Liver (tissue), 8 donors: ENCODE measurements at regions not wholly inside any gene's neighbourhood (a gene's known extent, or its start where the extent isn't known, plus 50 kb on each side); places are given as distances from the start of the nearest gene placed in this dataset.

Source experiments
- DNase-seq: peaks from one replicate; pipeline ENCODE4 v3.0.0-alpha.2; 2017; ENCODE audit warnings: low spot score
- H3K27ac ChIP-seq, 2 donors: one replicate each; pipeline ENCODE4 v1.7.0; 2013; ENCODE audit warnings: inconsistent platforms in 2 of 2, low read length in 2 of 2, control low read depth in 1 of 2, low read depth in 1 of 2, mild to moderate bottlenecking in 1 of 2
- H3K27me3 ChIP-seq, 4 donors: one replicate each; pipeline versions ENCODE4 v1.6.1 to v1.7.0; 2013; ENCODE audit warnings: low read length in 3 of 4, inconsistent platforms in 1 of 4, mild to moderate bottlenecking in 1 of 4, moderate library complexity in 1 of 4; ENCODE audit not compliant: control insufficient read depth in 4 of 4, insufficient read depth in 4 of 4
- H3K36me3 ChIP-seq, 4 donors: one replicate each; pipeline versions ENCODE4 v1.6.1 to v1.7.0; 2013; ENCODE audit warnings: low read length in 3 of 4, mild to moderate bottlenecking in 3 of 4, low read depth in 1 of 4, moderate library complexity in 1 of 4; ENCODE audit not compliant: control insufficient read depth in 4 of 4, insufficient read depth in 3 of 4
- H3K4me1 ChIP-seq, 4 donors: one replicate each; pipeline versions ENCODE4 v1.6.1 to v1.7.0; 2013; ENCODE audit warnings: low read length in 3 of 4, mild to moderate bottlenecking in 3 of 4, moderate library complexity in 1 of 4; ENCODE audit not compliant: control insufficient read depth in 4 of 4, insufficient read depth in 4 of 4
- H3K4me3 ChIP-seq, 3 donors: one replicate each; pipeline versions ENCODE4 v1.6.1 to v1.7.0; 2013; ENCODE audit warnings: low read length in 3 of 3, control low read depth in 1 of 3, low read depth in 1 of 3, mild to moderate bottlenecking in 1 of 3
- H3K9ac ChIP-seq, 2 donors: one replicate each; pipeline ENCODE4 v1.7.0; 2013; ENCODE audit warnings: low read length in 2 of 2, mild to moderate bottlenecking in 2 of 2, moderate library complexity in 2 of 2, control low read depth in 1 of 2, low read depth in 1 of 2
- H3K9me3 ChIP-seq, 4 donors: one replicate each; pipeline versions ENCODE4 v1.6.1 to v1.7.0; 2013; ENCODE audit warnings: low read length in 3 of 4; ENCODE audit not compliant: control insufficient read depth in 4 of 4
- FOXA1 ChIP-seq: IDR thresholded peaks from 2 replicates; pipeline ENCODE4 v1.6.1; 2016; ENCODE audit warnings: antibody characterized with exemption
- FOXA2 ChIP-seq: IDR thresholded peaks from 2 replicates; pipeline ENCODE4 v1.6.1; 2016; ENCODE audit warnings: antibody characterized with exemption
- GABPA ChIP-seq, 2 donors: IDR thresholded peaks in 1 of 2; conservative IDR thresholded peaks in 1 of 2; 2 replicates each; pipeline ENCODE4 v1.6.1; 2016; ENCODE audit warnings: antibody characterized with exemption in 2 of 2, mild to moderate bottlenecking in 1 of 2, moderate library complexity in 1 of 2
- HNF4A ChIP-seq, 2 donors: conservative IDR thresholded peaks; 2 replicates each; pipeline ENCODE4 v1.6.1; 2016; ENCODE audit warnings: antibody characterized with exemption in 2 of 2, mild to moderate bottlenecking in 2 of 2
- HNF4G ChIP-seq: IDR thresholded peaks from 2 replicates; pipeline ENCODE4 v1.6.1; 2016; ENCODE audit warnings: antibody characterized with exemption
- JUND ChIP-seq, 2 donors: IDR thresholded peaks; 2 replicates each; pipeline ENCODE4 v1.6.1; 2016; ENCODE audit warnings: antibody characterized with exemption in 2 of 2
- RXRA ChIP-seq, 2 donors: IDR thresholded peaks; 2 replicates each; pipeline ENCODE4 v1.6.1; 2017 to 2018; ENCODE audit warnings: antibody characterized with exemption in 2 of 2, mild to moderate bottlenecking in 1 of 2
- SP1 ChIP-seq: IDR thresholded peaks from 2 replicates; pipeline ENCODE4 v1.6.1; 2018; ENCODE audit warnings: antibody characterized with exemption, mild to moderate bottlenecking
- TAF1 ChIP-seq: conservative IDR thresholded peaks from 2 replicates; pipeline ENCODE4 v1.6.1; 2016; ENCODE audit warnings: antibody characterized with exemption, mild to moderate bottlenecking
- YY1 ChIP-seq: IDR thresholded peaks from 2 replicates; pipeline ENCODE4 v1.6.1; 2016; ENCODE audit warnings: antibody characterized with exemption, mild to moderate bottlenecking
- WGBS: extraction: QIAGEN DNeasy Blood & Tissue Kit; methylation state at CpG from one replicate; pipeline ENCODE4 v1.1.7; 2013; 5-methylcytosine and 5-hydroxymethylcytosine counted together
- TF ChIP-seq, protein P1 (sequence below): fragments of 150-350 bp; IDR thresholded peaks from 2 replicates; pipeline ENCODE4 v1.5.1; 2017; ENCODE audit warnings: improper control_type of control experiment, low read depth, low read length; ENCODE audit not compliant: missing input control
- TF ChIP-seq, protein P2 (sequence below): IDR thresholded peaks from 2 replicates; pipeline ENCODE4 v1.6.1; 2016; ENCODE audit warnings: antibody characterized with exemption
- TF ChIP-seq, protein P3 (sequence below): IDR thresholded peaks from 2 replicates; pipeline ENCODE4 v1.6.1; 2016; ENCODE audit warnings: antibody characterized with exemption
- TF ChIP-seq, protein P4 (sequence below): IDR thresholded peaks from 2 replicates; pipeline ENCODE4 v1.6.1; 2016; ENCODE audit warnings: antibody characterized with exemption
- donor health status: healthy.
- donor health status: healthy.
- donor health status: healthy.
- donor health status: healthy.
- donor health status: healthy.

DNA sequence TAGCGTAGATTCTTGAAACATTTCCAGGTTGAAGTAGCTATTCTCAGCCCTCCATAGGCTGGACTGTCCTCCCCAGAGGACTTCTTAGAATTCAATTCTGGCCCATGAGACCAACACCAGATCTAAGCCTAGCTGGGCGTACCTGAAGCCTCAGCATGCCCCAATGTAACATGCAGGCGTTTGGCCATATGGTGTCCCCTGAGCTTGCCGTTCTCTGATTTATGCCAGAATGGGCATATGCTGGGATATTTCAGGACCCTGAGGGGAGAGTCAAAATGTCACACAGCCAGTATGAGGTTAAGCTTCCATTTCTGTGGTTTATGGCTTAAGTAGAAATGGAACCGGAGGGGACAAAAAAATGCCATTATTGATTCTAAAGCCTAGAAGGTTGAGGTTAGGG is 317.7 kb upstream of the OBI1 start:
- H3K9me3 ChIP-seq, result no peaks in the 10 kb centered on the region
- H3K4me1 ChIP-seq, result no peaks in the 10 kb centered on the region
- WGBS, result 95% methylated on average over 5 of the region's 5 CpGs
- no peak overlapping the region for H3K9ac ChIP-seq
- no peak overlapping the region for H3K4me3 ChIP-seq
- no peak for DNase-seq
- no peak overlapping the region for H3K27ac ChIP-seq
- no peaks in the 10 kb centered on the region for H3K27me3 ChIP-seq
- no peaks in the 10 kb centered on the region for H3K36me3 ChIP-seq
- no peak for TF ChIP-seq HNF4G
- TF ChIP-seq GABPA (IDR thresholded peaks at IDR 0.05 in 1 of 2, conservative IDR thresholded peaks at IDR 0.05 in 1 of 2), result no peak
- no peak for TF ChIP-seq JUND (IDR thresholded peaks at IDR 0.05)
- no peak for TF ChIP-seq SP1
- TF ChIP-seq FOXA1, result no peak
- no peak for TF ChIP-seq YY1
- TF ChIP-seq RXRA (IDR thresholded peaks at IDR 0.05), result no peak
- TF ChIP-seq, protein P1, sequence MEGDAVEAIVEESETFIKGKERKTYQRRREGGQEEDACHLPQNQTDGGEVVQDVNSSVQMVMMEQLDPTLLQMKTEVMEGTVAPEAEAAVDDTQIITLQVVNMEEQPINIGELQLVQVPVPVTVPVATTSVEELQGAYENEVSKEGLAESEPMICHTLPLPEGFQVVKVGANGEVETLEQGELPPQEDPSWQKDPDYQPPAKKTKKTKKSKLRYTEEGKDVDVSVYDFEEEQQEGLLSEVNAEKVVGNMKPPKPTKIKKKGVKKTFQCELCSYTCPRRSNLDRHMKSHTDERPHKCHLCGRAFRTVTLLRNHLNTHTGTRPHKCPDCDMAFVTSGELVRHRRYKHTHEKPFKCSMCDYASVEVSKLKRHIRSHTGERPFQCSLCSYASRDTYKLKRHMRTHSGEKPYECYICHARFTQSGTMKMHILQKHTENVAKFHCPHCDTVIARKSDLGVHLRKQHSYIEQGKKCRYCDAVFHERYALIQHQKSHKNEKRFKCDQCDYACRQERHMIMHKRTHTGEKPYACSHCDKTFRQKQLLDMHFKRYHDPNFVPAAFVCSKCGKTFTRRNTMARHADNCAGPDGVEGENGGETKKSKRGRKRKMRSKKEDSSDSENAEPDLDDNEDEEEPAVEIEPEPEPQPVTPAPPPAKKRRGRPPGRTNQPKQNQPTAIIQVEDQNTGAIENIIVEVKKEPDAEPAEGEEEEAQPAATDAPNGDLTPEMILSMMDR, result no peak
- no peak for TF ChIP-seq HNF4A (conservative IDR thresholded peaks at IDR 0.05)
- no peak for TF ChIP-seq FOXA2
- TF ChIP-seq, protein P2, sequence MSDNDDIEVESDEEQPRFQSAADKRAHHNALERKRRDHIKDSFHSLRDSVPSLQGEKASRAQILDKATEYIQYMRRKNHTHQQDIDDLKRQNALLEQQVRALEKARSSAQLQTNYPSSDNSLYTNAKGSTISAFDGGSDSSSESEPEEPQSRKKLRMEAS, result no peak
- TF ChIP-seq, protein P3, sequence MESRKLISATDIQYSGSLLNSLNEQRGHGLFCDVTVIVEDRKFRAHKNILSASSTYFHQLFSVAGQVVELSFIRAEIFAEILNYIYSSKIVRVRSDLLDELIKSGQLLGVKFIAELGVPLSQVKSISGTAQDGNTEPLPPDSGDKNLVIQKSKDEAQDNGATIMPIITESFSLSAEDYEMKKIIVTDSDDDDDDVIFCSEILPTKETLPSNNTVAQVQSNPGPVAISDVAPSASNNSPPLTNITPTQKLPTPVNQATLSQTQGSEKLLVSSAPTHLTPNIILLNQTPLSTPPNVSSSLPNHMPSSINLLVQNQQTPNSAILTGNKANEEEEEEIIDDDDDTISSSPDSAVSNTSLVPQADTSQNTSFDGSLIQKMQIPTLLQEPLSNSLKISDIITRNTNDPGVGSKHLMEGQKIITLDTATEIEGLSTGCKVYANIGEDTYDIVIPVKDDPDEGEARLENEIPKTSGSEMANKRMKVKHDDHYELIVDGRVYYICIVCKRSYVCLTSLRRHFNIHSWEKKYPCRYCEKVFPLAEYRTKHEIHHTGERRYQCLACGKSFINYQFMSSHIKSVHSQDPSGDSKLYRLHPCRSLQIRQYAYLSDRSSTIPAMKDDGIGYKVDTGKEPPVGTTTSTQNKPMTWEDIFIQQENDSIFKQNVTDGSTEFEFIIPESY, result no peak
- TF ChIP-seq TAF1, result no peak

DNA sequence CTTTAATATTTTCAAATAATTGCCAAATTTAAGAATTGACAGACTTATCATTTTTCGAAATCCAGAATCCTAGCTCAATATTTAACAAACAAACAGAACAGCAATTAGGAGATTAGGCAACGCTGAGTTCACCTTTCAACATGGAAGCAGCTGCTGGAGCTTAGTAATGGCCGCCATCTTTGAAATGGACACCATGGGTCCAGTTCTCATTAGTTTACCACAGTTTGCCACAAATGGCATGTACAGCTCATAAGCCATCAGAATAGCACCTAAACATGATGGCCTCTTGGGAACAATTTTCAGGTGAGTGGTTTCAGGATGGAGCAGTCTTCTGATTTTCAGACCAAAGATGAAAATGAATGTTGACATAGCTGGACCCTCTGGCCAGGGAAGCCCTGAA is 313.6 kb upstream of the OBI1 start:
- no peaks in the 10 kb centered on the region for H3K27me3 ChIP-seq
- no peaks in the 10 kb centered on the region for H3K4me1 ChIP-seq
- TF ChIP-seq, protein P4, sequence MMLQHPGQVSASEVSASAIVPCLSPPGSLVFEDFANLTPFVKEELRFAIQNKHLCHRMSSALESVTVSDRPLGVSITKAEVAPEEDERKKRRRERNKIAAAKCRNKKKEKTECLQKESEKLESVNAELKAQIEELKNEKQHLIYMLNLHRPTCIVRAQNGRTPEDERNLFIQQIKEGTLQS, result no peak
- no peak overlapping the region for H3K27ac ChIP-seq
- 60% methylated on average over 3 of the region's 3 CpGs for WGBS
- H3K36me3 ChIP-seq, result no peaks in the 10 kb centered on the region
- no peak overlapping the region for H3K4me3 ChIP-seq
- no peak for DNase-seq
- H3K9ac ChIP-seq, result no peak overlapping the region
- H3K9me3 ChIP-seq, result no peaks in the 10 kb centered on the region

DNA sequence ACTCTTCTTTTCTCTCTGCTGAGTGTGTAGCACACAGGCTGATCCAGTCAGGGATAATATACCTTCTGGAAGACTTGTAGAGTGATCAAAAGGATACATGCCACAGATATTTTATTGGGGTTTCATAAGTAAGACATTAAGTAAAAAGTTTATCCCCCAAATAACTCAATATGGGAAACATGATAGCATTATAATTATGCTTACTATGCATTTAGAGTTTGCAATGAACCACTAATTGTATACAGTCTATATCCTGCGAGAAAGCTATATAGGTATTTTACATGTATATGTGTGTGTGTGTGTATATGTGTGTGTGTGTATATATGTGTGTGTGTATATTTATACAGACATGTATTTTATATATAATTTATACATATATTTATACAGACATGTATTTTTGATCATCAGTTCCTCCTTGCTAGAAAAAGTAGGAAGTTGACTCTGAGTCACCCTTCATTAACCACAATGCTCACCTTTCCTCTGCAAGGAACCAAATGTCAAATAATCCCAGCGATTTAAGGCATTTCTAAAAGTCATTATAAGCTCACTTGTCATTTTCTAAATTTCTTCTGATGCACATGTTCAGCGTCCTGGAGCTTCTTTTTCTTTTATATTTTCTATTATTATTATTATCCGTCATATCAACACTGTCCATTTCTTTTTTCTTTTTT is 312.5 kb upstream of the OBI1 start:
- H3K9me3 ChIP-seq, result no peaks in the 10 kb centered on the region
- no peaks in the 10 kb centered on the region for H3K36me3 ChIP-seq
- no peaks in the 10 kb centered on the region for H3K4me1 ChIP-seq
- 84% methylated on average over 4 of the region's 4 CpGs for WGBS
- no peak overlapping the region for H3K27ac ChIP-seq
- H3K27me3 ChIP-seq, result no peaks in the 10 kb centered on the region
- no peak for TF ChIP-seq HNF4A (conservative IDR thresholded peaks at IDR 0.05)
- no peak overlapping the region for H3K4me3 ChIP-seq
- no peak overlapping the region for H3K9ac ChIP-seq
- DNase-seq, result no peak
